ENCODE measurements at regions not wholly inside any gene's neighbourhood (a gene's known extent, or its start where the extent isn't known, plus 50 kb on each side); places are given as distances from the start of the nearest gene placed in this dataset.

DNA sequence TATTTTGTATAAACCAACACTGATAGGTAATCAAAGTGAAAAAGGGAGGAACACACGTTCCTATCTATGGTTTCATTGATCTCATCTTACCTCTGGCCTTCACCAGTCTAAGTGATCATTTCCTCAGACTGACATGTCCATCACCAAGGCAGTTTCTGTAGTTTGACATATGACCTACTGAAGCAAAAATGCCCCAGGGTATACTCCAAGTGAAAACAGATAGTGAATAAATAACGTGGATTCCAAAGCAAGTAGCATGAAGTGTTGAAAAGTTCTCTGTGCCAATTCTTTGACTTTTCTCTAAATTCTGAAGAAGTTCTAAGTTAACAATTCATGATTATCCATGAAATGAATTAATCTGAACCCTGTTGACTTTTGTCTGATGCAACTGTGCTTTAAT is 334.2 kb upstream of the SGCG start:
- TF ChIP-seq ATF2 (IDR thresholded peaks at IDR 0.05; ENCODE audit: low read length): no peak
- TF ChIP-seq, protein P1, sequence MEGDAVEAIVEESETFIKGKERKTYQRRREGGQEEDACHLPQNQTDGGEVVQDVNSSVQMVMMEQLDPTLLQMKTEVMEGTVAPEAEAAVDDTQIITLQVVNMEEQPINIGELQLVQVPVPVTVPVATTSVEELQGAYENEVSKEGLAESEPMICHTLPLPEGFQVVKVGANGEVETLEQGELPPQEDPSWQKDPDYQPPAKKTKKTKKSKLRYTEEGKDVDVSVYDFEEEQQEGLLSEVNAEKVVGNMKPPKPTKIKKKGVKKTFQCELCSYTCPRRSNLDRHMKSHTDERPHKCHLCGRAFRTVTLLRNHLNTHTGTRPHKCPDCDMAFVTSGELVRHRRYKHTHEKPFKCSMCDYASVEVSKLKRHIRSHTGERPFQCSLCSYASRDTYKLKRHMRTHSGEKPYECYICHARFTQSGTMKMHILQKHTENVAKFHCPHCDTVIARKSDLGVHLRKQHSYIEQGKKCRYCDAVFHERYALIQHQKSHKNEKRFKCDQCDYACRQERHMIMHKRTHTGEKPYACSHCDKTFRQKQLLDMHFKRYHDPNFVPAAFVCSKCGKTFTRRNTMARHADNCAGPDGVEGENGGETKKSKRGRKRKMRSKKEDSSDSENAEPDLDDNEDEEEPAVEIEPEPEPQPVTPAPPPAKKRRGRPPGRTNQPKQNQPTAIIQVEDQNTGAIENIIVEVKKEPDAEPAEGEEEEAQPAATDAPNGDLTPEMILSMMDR (IDR thresholded peaks at IDR 0.05; ENCODE audit: control extremely low read depth in 1 of 3, insufficient read depth in 1 of 3, low read depth in 1 of 3, low read length in 3 of 3): no peak
- no peak for TF ChIP-seq HDAC2 (IDR thresholded peaks at IDR 0.05; ENCODE audit: borderline replicate concordance in 1 of 2, low read depth in 2 of 2, low read length in 2 of 2)
- TF ChIP-seq, protein P2, sequence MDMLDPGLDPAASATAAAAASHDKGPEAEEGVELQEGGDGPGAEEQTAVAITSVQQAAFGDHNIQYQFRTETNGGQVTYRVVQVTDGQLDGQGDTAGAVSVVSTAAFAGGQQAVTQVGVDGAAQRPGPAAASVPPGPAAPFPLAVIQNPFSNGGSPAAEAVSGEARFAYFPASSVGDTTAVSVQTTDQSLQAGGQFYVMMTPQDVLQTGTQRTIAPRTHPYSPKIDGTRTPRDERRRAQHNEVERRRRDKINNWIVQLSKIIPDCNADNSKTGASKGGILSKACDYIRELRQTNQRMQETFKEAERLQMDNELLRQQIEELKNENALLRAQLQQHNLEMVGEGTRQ (IDR thresholded peaks at IDR 0.05; ENCODE audit: low read length): no peak
- TF ChIP-seq EP300 (IDR thresholded peaks at IDR 0.05; ENCODE audit: borderline replicate concordance in 1 of 2, low read depth in 2 of 2, low read length in 2 of 2): no peak
- TF ChIP-seq SIN3A (conservative IDR thresholded peaks at IDR 0.05 in 1 of 2, IDR thresholded peaks at IDR 0.05 in 1 of 2; ENCODE audit: low read depth in 1 of 2, low read length in 2 of 2): no peak
- no peak for TF ChIP-seq POLR2A (IDR thresholded peaks at IDR 0.05; ENCODE audit: control extremely low read depth in 1 of 2, low read depth in 2 of 2, low read length in 2 of 2)
- TF ChIP-seq SP2 (IDR thresholded peaks at IDR 0.05; ENCODE audit: low read length): no peak
- no peak for TF ChIP-seq TBP (IDR thresholded peaks at IDR 0.05; ENCODE audit: low read depth, low read length)
- TF ChIP-seq GTF2F1 (IDR thresholded peaks at IDR 0.05; ENCODE audit: borderline replicate concordance, low read depth, low read length): no peak
- TF ChIP-seq SUZ12 (IDR thresholded peaks at IDR 0.05; ENCODE audit: low read length): no peak
- TF ChIP-seq BRCA1 (IDR thresholded peaks at IDR 0.05; ENCODE audit: low read depth, low read length): no peak
